Skeletal muscle satellite cell (primary cell): ENCODE measurements at regions not wholly inside any gene's neighbourhood (a gene's known extent, or its start where the extent isn't known, plus 50 kb on each side); places are given as distances from the start of the nearest gene placed in this dataset.
A peak's percentile ranks its signal among the peaks of the same experiment; 100 is the strongest.

Experiments
- H3K27me3 ChIP-seq: 2 replicates; pipeline ENCODE4 v1.7.0; 2013; ENCODE audit warnings: low read length; ENCODE audit not compliant: control insufficient read depth, insufficient read depth
- H3K36me3 ChIP-seq: 2 replicates; pipeline ENCODE4 v1.7.0; 2013; ENCODE audit warnings: mild to moderate bottlenecking, control low read depth, low read length; ENCODE audit not compliant: insufficient read depth
- H3K4me1 ChIP-seq: 2 replicates; pipeline ENCODE4 v1.7.0; 2013; ENCODE audit warnings: low read length; ENCODE audit not compliant: control insufficient read depth, insufficient read depth
- H3K4me2 ChIP-seq: 2 replicates; pipeline ENCODE4 v1.7.0; 2013; ENCODE audit warnings: mild to moderate bottlenecking, low read length
- H3K4me3 ChIP-seq: 2 replicates; pipeline ENCODE4 v1.7.0; 2013; ENCODE audit warnings: low read length
- H3K9ac ChIP-seq: 2 replicates; pipeline ENCODE4 v1.7.0; 2013; ENCODE audit warnings: mild to moderate bottlenecking, low read depth, low read length, moderate library complexity
- H3K9me3 ChIP-seq: replicated peaks from 2 replicates; pipeline ENCODE4 v1.7.0; 2013; ENCODE audit warnings: mild to moderate bottlenecking, control low read depth, low read length

DNA sequence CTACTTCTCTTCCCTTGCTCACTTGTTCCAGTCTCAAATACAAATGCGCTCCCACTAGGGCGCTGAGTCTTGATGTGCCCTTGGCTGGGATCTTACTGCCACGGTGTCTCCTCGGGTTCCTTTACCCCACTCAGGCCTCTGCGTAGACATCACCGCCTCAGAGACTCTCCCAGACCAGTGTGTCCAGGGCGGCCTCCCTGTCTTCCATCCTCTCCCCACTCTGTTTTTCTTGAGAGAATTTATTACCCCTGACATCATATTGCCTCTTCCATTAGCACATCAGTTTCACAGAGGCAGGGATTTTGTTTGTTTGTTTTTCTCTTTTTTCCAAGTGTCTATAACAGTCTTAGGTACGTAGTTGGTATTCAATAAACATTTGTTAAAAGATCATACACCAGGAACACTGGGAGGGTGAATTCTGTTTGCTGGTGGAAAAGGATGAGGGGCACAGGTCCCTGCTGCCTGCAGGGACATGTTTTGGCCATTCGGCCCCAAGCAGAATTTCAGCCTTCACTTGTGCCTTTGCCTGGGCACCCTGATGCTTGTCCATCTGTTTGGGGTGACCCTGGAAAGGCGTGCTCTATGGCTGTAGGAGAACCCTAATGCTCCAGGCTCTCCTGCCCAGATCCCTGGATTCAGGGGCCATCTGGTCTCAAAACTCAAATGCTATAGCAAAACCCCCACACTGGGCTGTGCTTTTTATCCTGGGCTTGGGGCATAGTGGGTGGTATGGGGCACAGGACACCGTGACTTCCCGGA is 55.0 kb downstream of the RPL37A start:
- peak overlapping the region; percentile 21 for H3K4me2 ChIP-seq
- H3K9me3 ChIP-seq: no peaks in the 10 kb centered on the region
- H3K9ac ChIP-seq: peak overlapping the region; percentile 63
- H3K27me3 ChIP-seq: no peaks in the 10 kb centered on the region
- H3K4me1 ChIP-seq: peaks cover 66% of the 10 kb centered on the region
- H3K4me3 ChIP-seq: no peak overlapping the region
- no peaks in the 10 kb centered on the region for H3K36me3 ChIP-seq

DNA sequence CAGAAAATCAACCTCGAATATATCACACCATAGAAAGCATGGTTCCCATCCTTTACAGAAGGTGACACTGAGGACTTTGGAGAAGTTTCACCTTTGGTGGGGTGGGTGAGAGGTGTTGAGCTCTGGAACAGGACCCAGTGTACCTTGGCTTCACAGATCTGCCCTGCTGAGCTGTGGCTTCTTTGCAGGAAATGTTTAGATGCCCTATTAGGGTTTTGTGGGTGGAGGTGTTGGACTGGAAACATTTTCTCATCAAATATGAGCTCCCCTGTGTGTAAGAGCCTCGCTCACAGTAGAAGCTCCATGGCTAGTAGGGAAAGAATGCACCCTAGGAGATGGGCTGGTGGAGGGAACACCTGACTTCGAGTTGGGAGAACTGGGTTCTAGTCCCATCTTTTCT is 55.6 kb downstream of the RPL37A start:
- H3K9me3 ChIP-seq: no peaks in the 10 kb centered on the region
- H3K4me2 ChIP-seq: no peak overlapping the region
- H3K36me3 ChIP-seq: no peaks in the 10 kb centered on the region
- H3K4me1 ChIP-seq: peaks cover 61% of the 10 kb centered on the region
- peak overlapping the region; percentile 63 for H3K9ac ChIP-seq
- no peak overlapping the region for H3K4me3 ChIP-seq
- H3K27me3 ChIP-seq: no peaks in the 10 kb centered on the region

DNA sequence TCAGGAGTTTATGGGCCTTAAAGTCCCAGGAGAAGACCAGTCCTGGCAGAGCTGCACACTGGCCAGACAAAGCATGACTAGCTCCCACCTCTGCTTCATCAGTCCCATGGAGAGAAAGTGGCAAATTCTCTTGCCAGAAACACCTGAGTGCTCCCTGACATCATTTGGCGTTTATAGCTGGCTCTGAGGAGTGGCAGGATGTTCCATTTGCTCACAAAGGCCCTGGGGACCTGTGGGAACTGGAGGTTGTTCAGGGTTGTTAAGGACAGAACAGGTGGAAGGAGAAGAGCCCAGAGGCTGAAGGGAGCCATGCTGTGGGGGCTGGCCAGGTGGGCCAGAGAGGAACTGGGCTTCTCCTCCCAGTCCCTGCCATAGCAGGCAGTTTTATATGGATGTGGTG is 56.1 kb downstream of the RPL37A start:
- Histone ChIP-seq H3K4me1 (peaks cover 61% of the 10 kb centered on the region), H3K4me3 (no peak overlapping the region), H3K4me2 (peak overlapping the region; percentile 6), H3K36me3 (no peaks in the 10 kb centered on the region), H3K9me3 (no peaks in the 10 kb centered on the region), H3K27me3 (no peaks in the 10 kb centered on the region), H3K9ac (no peak overlapping the region)

- Histone ChIP-seq H3K27me3 (no peaks in the 10 kb centered on the region), H3K9me3 (no peaks in the 10 kb centered on the region), H3K9ac (no peak overlapping the region), H3K4me2 (peak overlapping the region; percentile 48), H3K4me1 (peaks cover 61% of the 10 kb centered on the region), H3K4me3 (no peak overlapping the region), H3K36me3 (no peaks in the 10 kb centered on the region)
Measured at GRCh38 chr2:216555274-216555673, 56.6 kb downstream of the RPL37A start.

DNA sequence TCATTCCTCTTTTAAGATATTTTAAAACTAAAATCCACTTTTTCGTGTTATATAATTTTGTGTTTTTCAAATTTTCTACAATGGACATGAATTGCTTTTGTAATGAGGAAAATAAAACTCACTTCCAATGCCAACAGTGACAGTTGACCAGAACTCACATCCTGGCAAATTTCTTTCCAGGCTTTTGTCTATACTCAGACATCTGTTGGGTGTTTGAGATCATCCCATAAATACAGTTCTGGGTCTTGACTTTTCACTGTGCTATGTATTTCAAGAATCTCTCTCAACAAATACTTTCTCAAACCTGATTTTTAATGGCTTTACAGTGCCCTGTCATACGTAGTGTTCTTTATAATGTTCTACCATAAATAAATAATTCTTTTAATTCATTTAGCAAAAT is 57.6 kb downstream of the RPL37A start:
- no peaks in the 10 kb centered on the region for H3K9me3 ChIP-seq
- H3K27me3 ChIP-seq: no peaks in the 10 kb centered on the region
- peaks cover 59% of the 10 kb centered on the region for H3K4me1 ChIP-seq

DNA sequence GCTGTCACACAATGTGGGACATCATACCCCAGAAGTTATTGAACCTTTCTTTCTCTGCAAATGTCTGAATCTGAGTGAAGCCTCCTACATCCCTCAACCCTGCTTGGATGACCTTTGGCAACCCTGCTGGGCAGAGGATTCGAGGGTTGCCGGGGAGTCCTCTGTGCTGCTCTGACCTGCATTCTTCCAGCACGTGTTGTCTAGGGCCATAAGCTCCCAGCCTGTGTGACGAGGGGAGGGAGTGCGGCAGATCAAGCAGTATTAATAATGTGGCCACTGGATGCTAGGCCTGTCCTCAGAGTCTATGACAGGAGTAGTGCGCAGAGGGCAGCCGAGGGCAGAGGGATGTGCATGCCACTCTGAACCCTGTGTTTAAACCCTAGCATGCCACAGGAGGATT is 58.8 kb downstream of the RPL37A start:
- Histone ChIP-seq H3K9me3 (no peaks in the 10 kb centered on the region), H3K4me2 (no peak overlapping the region), H3K36me3 (no peaks in the 10 kb centered on the region), H3K4me3 (no peak overlapping the region), H3K9ac (no peak overlapping the region), H3K4me1 (peaks cover 47% of the 10 kb centered on the region), H3K27me3 (no peaks in the 10 kb centered on the region)

More for the DNA sequence above, 57.6 kb downstream of the RPL37A start:
- H3K36me3 ChIP-seq: no peaks in the 10 kb centered on the region
- no peak overlapping the region for H3K4me2 ChIP-seq
- H3K9ac ChIP-seq: no peak overlapping the region
- no peak overlapping the region for H3K4me3 ChIP-seq

GRCh38 chr2:216557820-216558219 is 59.2 kb downstream of the RPL37A start:
- Histone ChIP-seq H3K4me1 (peaks cover 43% of the 10 kb centered on the region), H3K4me2 (no peak overlapping the region), H3K36me3 (no peaks in the 10 kb centered on the region), H3K4me3 (no peak overlapping the region), H3K9me3 (no peaks in the 10 kb centered on the region), H3K9ac (no peak overlapping the region), H3K27me3 (no peaks in the 10 kb centered on the region)

GRCh38 chr2:216559625-216560156 is 61.0 kb downstream of the RPL37A start:
- Histone ChIP-seq H3K4me3 (no peak overlapping the region), H3K36me3 (no peaks in the 10 kb centered on the region), H3K9me3 (no peaks in the 10 kb centered on the region), H3K4me2 (no peak overlapping the region), H3K4me1 (peaks cover 25% of the 10 kb centered on the region), H3K9ac (no peak overlapping the region), H3K27me3 (no peaks in the 10 kb centered on the region)

DNA sequence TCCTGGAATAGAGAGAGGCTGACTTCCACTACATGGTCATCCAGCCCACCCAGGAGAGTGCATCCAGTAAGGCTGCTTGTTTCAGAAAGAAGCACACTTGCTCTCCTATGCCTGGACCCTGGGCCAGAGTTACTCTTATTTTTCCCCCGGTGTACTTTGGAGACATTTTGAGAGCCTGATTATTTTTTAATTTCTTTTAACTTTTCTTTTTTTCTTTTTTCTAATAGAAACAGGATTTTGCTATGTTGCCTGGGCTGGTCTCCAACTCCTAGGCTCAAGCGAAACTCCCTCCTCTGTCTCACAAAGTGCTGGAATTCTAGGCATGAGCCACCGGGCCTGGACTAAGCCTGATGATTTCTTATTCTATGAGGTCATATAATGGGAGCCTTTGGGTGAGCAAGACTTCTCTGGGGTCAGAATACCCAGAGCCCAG is 62.2 kb downstream of the RPL37A start:
- no peak overlapping the region for H3K4me2 ChIP-seq
- no peaks in the 10 kb centered on the region for H3K27me3 ChIP-seq
- H3K9ac ChIP-seq: peak overlapping the region; percentile 22
- H3K36me3 ChIP-seq: no peaks in the 10 kb centered on the region
- H3K4me1 ChIP-seq: peaks cover 17% of the 10 kb centered on the region
- no peaks in the 10 kb centered on the region for H3K9me3 ChIP-seq
- H3K4me3 ChIP-seq: no peak overlapping the region

GRCh38 chr2:216562696-216563435 is 64.2 kb downstream of the RPL37A start:
- Histone ChIP-seq H3K4me1 (peaks cover 16% of the 10 kb centered on the region), H3K4me2 (no peak overlapping the region), H3K36me3 (no peaks in the 10 kb centered on the region), H3K27me3 (no peaks in the 10 kb centered on the region), H3K9me3 (no peaks in the 10 kb centered on the region), H3K4me3 (no peak overlapping the region), H3K9ac (no peak overlapping the region)

DNA sequence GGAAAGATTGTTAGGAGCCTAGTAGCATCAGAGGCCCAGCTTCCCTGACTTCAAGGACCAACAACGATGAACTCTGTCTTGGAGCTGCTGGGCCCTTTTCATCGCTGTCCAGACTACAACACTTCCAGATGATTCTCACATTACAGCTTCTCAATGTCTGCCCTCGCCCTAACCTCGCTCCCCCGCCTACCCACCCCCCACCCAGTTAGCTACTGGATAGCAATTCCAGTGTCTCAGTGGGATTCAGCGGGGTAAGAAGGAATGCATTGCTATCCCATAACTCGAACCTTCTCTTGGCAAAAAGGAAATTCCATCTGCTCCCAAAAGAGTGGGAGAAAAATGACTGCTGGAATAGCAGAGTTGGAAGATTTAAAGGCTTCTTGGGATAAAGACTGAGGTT is 65.0 kb downstream of the RPL37A start:
- Histone ChIP-seq H3K4me2 (no peak overlapping the region), H3K27me3 (no peaks in the 10 kb centered on the region), H3K9me3 (no peaks in the 10 kb centered on the region), H3K4me1 (peaks cover 18% of the 10 kb centered on the region), H3K4me3 (no peak overlapping the region), H3K9ac (no peak overlapping the region), H3K36me3 (no peaks in the 10 kb centered on the region)
